ENCODE measurements at regions not wholly inside any gene's neighbourhood (a gene's known extent, or its start where the extent isn't known, plus 50 kb on each side); places are given as distances from the start of the nearest gene placed in this dataset.
"Not testable (repeated sequence)": the region's sequence is repeated elsewhere in the genome, so short reads cannot be mapped to it uniquely, and the experiment has no call there.

- WGBS, 2 donors (ENCODE audit: extremely low coverage in 2 of 2, insufficient read length in 2 of 2, insufficient replicate concordance in 1 of 2), result no CpG with 5 or more reads among the region's 15 CpGs
- not testable (repeated sequence) for DNase-seq (ENCODE audit: low spot score)
These were observed 5483.6 kb upstream of the TPTE start for GRCh38 chr21:5037606-5038331.

GRCh38 chr21:5039926-5040325 lies 5481.5 kb upstream of the TPTE start:
- not testable (repeated sequence) for H2BK12ac ChIP-seq (ENCODE audit: low read length); DNase-seq (ENCODE audit: low spot score); H3K4me1 ChIP-seq (ENCODE audit: control insufficient read depth in 2 of 2, insufficient read depth in 1 of 2, low read depth in 1 of 2, low read length in 2 of 2); H3K18ac ChIP-seq (ENCODE audit: low read length); H3K79me1 ChIP-seq (ENCODE audit: low read depth, low read length); H4K91ac ChIP-seq (ENCODE audit: low read depth, low read length, poor library complexity); H3K9me3 ChIP-seq (replicated peaks in 1 of 2; ENCODE audit: control insufficient read depth in 2 of 2, insufficient read depth in 1 of 2, low read depth in 1 of 2, low read length in 2 of 2); H2BK15ac ChIP-seq (ENCODE audit: low read length); H3K36me3 ChIP-seq (replicated peaks in 1 of 2; ENCODE audit: control insufficient read depth in 2 of 2, insufficient read depth in 2 of 2, low read length in 2 of 2); H3K27me3 ChIP-seq (ENCODE audit: control insufficient read depth in 3 of 3, insufficient read depth in 3 of 3, low read depth in 1 of 3, low read length in 3 of 3); H3K23ac ChIP-seq (ENCODE audit: low read depth, low read length, poor library complexity); H3K9ac ChIP-seq (ENCODE audit: low read depth, low read length, poor library complexity); H3K4ac ChIP-seq (ENCODE audit: low read length); H4K8ac ChIP-seq (ENCODE audit: low read depth, low read length); H2BK5ac ChIP-seq (ENCODE audit: low read length); H3K14ac ChIP-seq (ENCODE audit: low read length); H2AK5ac ChIP-seq (ENCODE audit: low read depth, low read length); H2BK120ac ChIP-seq (ENCODE audit: low read depth, low read length); H3K4me3 ChIP-seq (ENCODE audit: low read length in 2 of 2); H3K4me2 ChIP-seq (ENCODE audit: insufficient read depth, low read length, poor library complexity, severe bottlenecking); H3K27ac ChIP-seq (replicated peaks; ENCODE audit: low read length); H2AFZ ChIP-seq (ENCODE audit: low read length)
- WGBS, 2 donors (ENCODE audit: extremely low coverage in 2 of 2, insufficient read length in 2 of 2, insufficient replicate concordance in 1 of 2), result no CpG with 5 or more reads among the region's 5 CpGs

More at GRCh38 chr21:5037606-5038331, 5483.6 kb upstream of the TPTE start:
- not testable (repeated sequence) for H3K14ac ChIP-seq (ENCODE audit: low read length); H2BK120ac ChIP-seq (ENCODE audit: low read depth, low read length); H4K8ac ChIP-seq (ENCODE audit: low read depth, low read length); H3K4me3 ChIP-seq (ENCODE audit: low read length in 2 of 2); H3K9me3 ChIP-seq (replicated peaks in 1 of 2; ENCODE audit: control insufficient read depth in 2 of 2, insufficient read depth in 1 of 2, low read depth in 1 of 2, low read length in 2 of 2); H2AFZ ChIP-seq (ENCODE audit: low read length); H3K4me1 ChIP-seq (ENCODE audit: control insufficient read depth in 2 of 2, insufficient read depth in 1 of 2, low read depth in 1 of 2, low read length in 2 of 2); H3K23ac ChIP-seq (ENCODE audit: low read depth, low read length, poor library complexity); H2BK12ac ChIP-seq (ENCODE audit: low read length); H4K91ac ChIP-seq (ENCODE audit: low read depth, low read length, poor library complexity); H2BK5ac ChIP-seq (ENCODE audit: low read length); H3K27me3 ChIP-seq (ENCODE audit: control insufficient read depth in 3 of 3, insufficient read depth in 3 of 3, low read depth in 1 of 3, low read length in 3 of 3); H2BK15ac ChIP-seq (ENCODE audit: low read length); H3K4me2 ChIP-seq (ENCODE audit: insufficient read depth, low read length, poor library complexity, severe bottlenecking); H3K4ac ChIP-seq (ENCODE audit: low read length); H3K27ac ChIP-seq (replicated peaks; ENCODE audit: low read length); H2AK5ac ChIP-seq (ENCODE audit: low read depth, low read length); H3K36me3 ChIP-seq (replicated peaks in 1 of 2; ENCODE audit: control insufficient read depth in 2 of 2, insufficient read depth in 2 of 2, low read length in 2 of 2); H3K79me1 ChIP-seq (ENCODE audit: low read depth, low read length); H3K9ac ChIP-seq (ENCODE audit: low read depth, low read length, poor library complexity); H3K18ac ChIP-seq (ENCODE audit: low read length)

GRCh38 chr21:5042583-5042982 lies 5478.8 kb upstream of the TPTE start:
- not testable (repeated sequence) for H3K14ac ChIP-seq (ENCODE audit: low read length); H2AFZ ChIP-seq (ENCODE audit: low read length); H3K27ac ChIP-seq (replicated peaks; ENCODE audit: low read length); DNase-seq (ENCODE audit: low spot score); H4K91ac ChIP-seq (ENCODE audit: low read depth, low read length, poor library complexity); H2BK5ac ChIP-seq (ENCODE audit: low read length); H2BK12ac ChIP-seq (ENCODE audit: low read length); H3K79me1 ChIP-seq (ENCODE audit: low read depth, low read length); H2AK5ac ChIP-seq (ENCODE audit: low read depth, low read length); H2BK15ac ChIP-seq (ENCODE audit: low read length); H3K4me3 ChIP-seq (ENCODE audit: low read length in 2 of 2); H3K9ac ChIP-seq (ENCODE audit: low read depth, low read length, poor library complexity); H3K9me3 ChIP-seq (replicated peaks in 1 of 2; ENCODE audit: control insufficient read depth in 2 of 2, insufficient read depth in 1 of 2, low read depth in 1 of 2, low read length in 2 of 2); H3K23ac ChIP-seq (ENCODE audit: low read depth, low read length, poor library complexity); H3K27me3 ChIP-seq (ENCODE audit: control insufficient read depth in 3 of 3, insufficient read depth in 3 of 3, low read depth in 1 of 3, low read length in 3 of 3); H3K4ac ChIP-seq (ENCODE audit: low read length); H3K4me2 ChIP-seq (ENCODE audit: insufficient read depth, low read length, poor library complexity, severe bottlenecking); H4K8ac ChIP-seq (ENCODE audit: low read depth, low read length); H3K36me3 ChIP-seq (replicated peaks in 1 of 2; ENCODE audit: control insufficient read depth in 2 of 2, insufficient read depth in 2 of 2, low read length in 2 of 2); H3K4me1 ChIP-seq (ENCODE audit: control insufficient read depth in 2 of 2, insufficient read depth in 1 of 2, low read depth in 1 of 2, low read length in 2 of 2); H2BK120ac ChIP-seq (ENCODE audit: low read depth, low read length); H3K18ac ChIP-seq (ENCODE audit: low read length)
- WGBS, 2 donors (ENCODE audit: extremely low coverage in 2 of 2, insufficient read length in 2 of 2, insufficient replicate concordance in 1 of 2), result no CpG with 5 or more reads among the region's 17 CpGs

GRCh38 chr21:5044812-5045211 lies 5476.6 kb upstream of the TPTE start:
- H3K79me1 ChIP-seq (ENCODE audit: low read depth, low read length); H3K14ac ChIP-seq (ENCODE audit: low read length); H3K4me3 ChIP-seq (ENCODE audit: low read length in 2 of 2); H2BK15ac ChIP-seq (ENCODE audit: low read length); DNase-seq (ENCODE audit: low spot score); H3K27ac ChIP-seq (replicated peaks; ENCODE audit: low read length); H4K91ac ChIP-seq (ENCODE audit: low read depth, low read length, poor library complexity); H3K9ac ChIP-seq (ENCODE audit: low read depth, low read length, poor library complexity); H2AFZ ChIP-seq (ENCODE audit: low read length); H3K36me3 ChIP-seq (replicated peaks in 1 of 2; ENCODE audit: control insufficient read depth in 2 of 2, insufficient read depth in 2 of 2, low read length in 2 of 2); H3K4me1 ChIP-seq (ENCODE audit: control insufficient read depth in 2 of 2, insufficient read depth in 1 of 2, low read depth in 1 of 2, low read length in 2 of 2); H2BK120ac ChIP-seq (ENCODE audit: low read depth, low read length); H3K23ac ChIP-seq (ENCODE audit: low read depth, low read length, poor library complexity); H3K4ac ChIP-seq (ENCODE audit: low read length); H4K8ac ChIP-seq (ENCODE audit: low read depth, low read length); H2BK5ac ChIP-seq (ENCODE audit: low read length); H3K18ac ChIP-seq (ENCODE audit: low read length); H3K4me2 ChIP-seq (ENCODE audit: insufficient read depth, low read length, poor library complexity, severe bottlenecking); H3K9me3 ChIP-seq (replicated peaks in 1 of 2; ENCODE audit: control insufficient read depth in 2 of 2, insufficient read depth in 1 of 2, low read depth in 1 of 2, low read length in 2 of 2); H3K27me3 ChIP-seq (ENCODE audit: control insufficient read depth in 3 of 3, insufficient read depth in 3 of 3, low read depth in 1 of 3, low read length in 3 of 3); H2BK12ac ChIP-seq (ENCODE audit: low read length); H2AK5ac ChIP-seq (ENCODE audit: low read depth, low read length): not testable (repeated sequence)
- no CpG with 5 or more reads among the region's 7 CpGs for WGBS, 2 donors (ENCODE audit: extremely low coverage in 2 of 2, insufficient read length in 2 of 2, insufficient replicate concordance in 1 of 2)

Data from neuronal stem cell (in vitro differentiated cells).